ENCODE measurements at regions not wholly inside any gene's neighbourhood (a gene's known extent, or its start where the extent isn't known, plus 50 kb on each side); places are given as distances from the start of the nearest gene placed in this dataset.

- Histone ChIP-seq H3K4me1 (no peaks in the 10 kb centered on the region), H3K9me3 (no peaks in the 10 kb centered on the region), H3K4me3 (no peak overlapping the region), H3K36me3 (replicated peaks) (no peaks in the 10 kb centered on the region), H3K27me3 (ENCODE audit: low read depth) (no peaks in the 10 kb centered on the region)
- no peak for DNase-seq (ENCODE audit: low spot score in 2 of 2)
- in situ Hi-C loops (cut with MboI; ENCODE audit: low sequenced_read_pairs) = no loop called here
Observed at GRCh38 chr2:12207491-12207890, 461.1 kb downstream of the LPIN1 start.

- no peaks in the 10 kb centered on the region for H3K36me3 ChIP-seq (replicated peaks)
- in situ Hi-C loops (cut with MboI; ENCODE audit: low sequenced_read_pairs) = no loop called here
- DNase-seq (ENCODE audit: low spot score in 2 of 2) = no peak
Observed at GRCh38 chr2:12210016-12210933, 463.8 kb downstream of the LPIN1 start.

GRCh38 chr2:12211326-12212175 is 465.1 kb downstream of the LPIN1 start:
- no peak overlapping the region for H3K4me3 ChIP-seq
- no peak for DNase-seq (ENCODE audit: low spot score in 2 of 2)
- in situ Hi-C loops (cut with MboI; ENCODE audit: low sequenced_read_pairs) = no loop called here

More at GRCh38 chr2:12210016-12210933, 463.8 kb downstream of the LPIN1 start:
- Histone ChIP-seq H3K9me3 (no peaks in the 10 kb centered on the region), H3K4me1 (no peaks in the 10 kb centered on the region), H3K4me3 (no peak overlapping the region), H3K27me3 (ENCODE audit: low read depth) (no peaks in the 10 kb centered on the region)

GRCh38 chr2:12212841-12213597 is 466.6 kb downstream of the LPIN1 start:
- in situ Hi-C loops (cut with MboI; ENCODE audit: low sequenced_read_pairs) = no loop called here
- no peak overlapping the region for H3K4me3 ChIP-seq
- no peaks in the 10 kb centered on the region for H3K9me3 ChIP-seq
- H3K36me3 ChIP-seq (replicated peaks) = no peaks in the 10 kb centered on the region
- no peak for DNase-seq (ENCODE audit: low spot score in 2 of 2)
- no peaks in the 10 kb centered on the region for H3K4me1 ChIP-seq
- H3K27me3 ChIP-seq (ENCODE audit: low read depth) = no peaks in the 10 kb centered on the region

More at GRCh38 chr2:12211326-12212175, 465.1 kb downstream of the LPIN1 start:
- Histone ChIP-seq H3K9me3 (no peaks in the 10 kb centered on the region), H3K4me1 (no peaks in the 10 kb centered on the region), H3K27me3 (ENCODE audit: low read depth) (no peaks in the 10 kb centered on the region), H3K36me3 (replicated peaks) (no peaks in the 10 kb centered on the region)

- Histone ChIP-seq H3K36me3 (replicated peaks) (no peaks in the 10 kb centered on the region), H3K9me3 (no peaks in the 10 kb centered on the region), H3K4me3 (no peak overlapping the region), H3K4me1 (no peaks in the 10 kb centered on the region), H3K27me3 (ENCODE audit: low read depth) (no peaks in the 10 kb centered on the region)
- in situ Hi-C loops (cut with MboI; ENCODE audit: low sequenced_read_pairs) = no loop called here
- DNase-seq (ENCODE audit: low spot score in 2 of 2) = no peak
Observed at GRCh38 chr2:12217175-12217574, 470.7 kb downstream of the LPIN1 start.

GRCh38 chr2:12219761-12220160 is 473.3 kb downstream of the LPIN1 start:
- Histone ChIP-seq H3K9me3 (no peaks in the 10 kb centered on the region; the same call in 1 of the 2 replicates), H3K27me3 (ENCODE audit: low read depth) (no peaks in the 10 kb centered on the region), H3K36me3 (replicated peaks) (no peaks in the 10 kb centered on the region), H3K4me1 (no peaks in the 10 kb centered on the region), H3K4me3 (no peak overlapping the region)
- in situ Hi-C loops (cut with MboI; ENCODE audit: low sequenced_read_pairs) = no loop called here
- no peak for DNase-seq (ENCODE audit: low spot score in 2 of 2)

GRCh38 chr2:12221584-12221983 is 475.2 kb downstream of the LPIN1 start:
- Histone ChIP-seq H3K4me1 (no peaks in the 10 kb centered on the region), H3K9me3 (no peaks in the 10 kb centered on the region; the same call in 1 of the 2 replicates), H3K27me3 (ENCODE audit: low read depth) (no peaks in the 10 kb centered on the region), H3K36me3 (replicated peaks) (no peaks in the 10 kb centered on the region), H3K4me3 (no peak overlapping the region)
- DNase-seq (ENCODE audit: low spot score in 2 of 2) = no peak
- in situ Hi-C loops (cut with MboI; ENCODE audit: low sequenced_read_pairs) = no loop called here

GRCh38 chr2:12222554-12222953 is 476.1 kb downstream of the LPIN1 start:
- in situ Hi-C loops (cut with MboI; ENCODE audit: low sequenced_read_pairs) = no loop called here
- no peaks in the 10 kb centered on the region; the same call in 1 of the 2 replicates for H3K9me3 ChIP-seq
- no peak for DNase-seq (ENCODE audit: low spot score in 2 of 2)
- H3K27me3 ChIP-seq (ENCODE audit: low read depth) = no peaks in the 10 kb centered on the region
- no peaks in the 10 kb centered on the region for H3K4me1 ChIP-seq
- H3K36me3 ChIP-seq (replicated peaks) = no peaks in the 10 kb centered on the region
- H3K4me3 ChIP-seq = no peak overlapping the region

- Histone ChIP-seq H3K4me3 (no peak overlapping the region), H3K4me1 (no peaks in the 10 kb centered on the region), H3K36me3 (replicated peaks) (no peaks in the 10 kb centered on the region), H3K9me3 (no peaks in the 10 kb centered on the region; the same call in 1 of the 2 replicates), H3K27me3 (ENCODE audit: low read depth) (no peaks in the 10 kb centered on the region)
- in situ Hi-C loops (cut with MboI; ENCODE audit: low sequenced_read_pairs) = no loop called here
- DNase-seq (ENCODE audit: low spot score in 2 of 2) = no peak
Observed at GRCh38 chr2:12223732-12224131, 477.3 kb downstream of the LPIN1 start.

GRCh38 chr2:12226653-12227052 is 480.2 kb downstream of the LPIN1 start:
- Histone ChIP-seq H3K4me1 (no peaks in the 10 kb centered on the region), H3K4me3 (no peak overlapping the region), H3K9me3 (no peaks in the 10 kb centered on the region; the same call in 1 of the 2 replicates), H3K36me3 (replicated peaks) (no peaks in the 10 kb centered on the region), H3K27me3 (ENCODE audit: low read depth) (no peaks in the 10 kb centered on the region)
- DNase-seq (ENCODE audit: low spot score in 2 of 2) = no peak
- in situ Hi-C loops (cut with MboI; ENCODE audit: low sequenced_read_pairs) = no loop called here

GRCh38 chr2:12227941-12228608 is 481.6 kb downstream of the LPIN1 start:
- DNase-seq (ENCODE audit: low spot score in 2 of 2) = no peak
- no peaks in the 10 kb centered on the region; the same call in 1 of the 2 replicates for H3K9me3 ChIP-seq
- H3K4me1 ChIP-seq = no peaks in the 10 kb centered on the region
- H3K36me3 ChIP-seq (replicated peaks) = no peaks in the 10 kb centered on the region
- H3K27me3 ChIP-seq (ENCODE audit: low read depth) = no peaks in the 10 kb centered on the region
- H3K4me3 ChIP-seq = no peak overlapping the region
- in situ Hi-C loops (cut with MboI; ENCODE audit: low sequenced_read_pairs) = no loop called here

GRCh38 chr2:12231288-12231687 is 484.9 kb downstream of the LPIN1 start:
- in situ Hi-C loops (cut with MboI; ENCODE audit: low sequenced_read_pairs) = no loop called here
- Histone ChIP-seq H3K36me3 (replicated peaks) (no peaks in the 10 kb centered on the region), H3K9me3 (no peaks in the 10 kb centered on the region), H3K4me3 (no peak overlapping the region), H3K27me3 (ENCODE audit: low read depth) (no peaks in the 10 kb centered on the region), H3K4me1 (no peaks in the 10 kb centered on the region)
- DNase-seq (ENCODE audit: low spot score in 2 of 2) = no peak

- H3K36me3 ChIP-seq (replicated peaks) = no peaks in the 10 kb centered on the region
- no peak for DNase-seq (ENCODE audit: low spot score in 2 of 2)
- no peaks in the 10 kb centered on the region for H3K27me3 ChIP-seq (ENCODE audit: low read depth)
- H3K4me1 ChIP-seq = no peaks in the 10 kb centered on the region
- in situ Hi-C loops (cut with MboI; ENCODE audit: low sequenced_read_pairs) = no loop called here
- no peaks in the 10 kb centered on the region for H3K9me3 ChIP-seq
- no peak overlapping the region for H3K4me3 ChIP-seq
Observed at GRCh38 chr2:12232876-12233275, 483.9 kb upstream of the TRIB2 start.

All from HAP-1 (cell line).